GM20000 (cell line): ENCODE measurements at regions not wholly inside any gene's neighbourhood (a gene's known extent, or its start where the extent isn't known, plus 50 kb on each side); places are given as distances from the start of the nearest gene placed in this dataset.

ENCODE experiments used
- DNase-seq: peaks from one replicate; pipeline ENCODE4 v3.0.0; 2012; ENCODE audit warnings: low spot score
- TF ChIP-seq, protein P1 (sequence below): IDR thresholded peaks from 2 replicates; pipeline ENCODE4 v1.5.1; 2012; ENCODE audit warnings: mild to moderate bottlenecking, control low read depth; ENCODE audit errors: extremely low read depth, missing control alignments

DNA sequence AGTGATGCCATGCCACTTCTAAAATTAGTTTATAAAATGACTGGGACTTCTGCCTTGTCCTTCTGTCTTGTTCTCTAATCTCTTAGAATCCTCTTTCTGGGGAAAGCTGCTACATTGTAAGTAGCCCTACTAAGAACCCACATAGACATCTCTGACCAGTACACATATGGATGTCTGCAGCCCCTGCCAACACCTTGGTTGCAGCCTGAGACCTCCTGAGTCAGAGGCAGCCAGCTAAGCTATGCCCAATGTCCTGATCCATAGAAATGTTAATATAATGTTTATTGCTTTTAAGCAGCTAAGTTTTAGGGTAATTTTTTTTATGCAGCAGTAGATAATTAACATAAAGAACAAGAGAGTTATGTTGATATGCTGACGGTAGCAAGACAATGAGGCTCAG, 1029.5 kb upstream of the INTU start:
- DNase-seq: no peak
- TF ChIP-seq, protein P1, sequence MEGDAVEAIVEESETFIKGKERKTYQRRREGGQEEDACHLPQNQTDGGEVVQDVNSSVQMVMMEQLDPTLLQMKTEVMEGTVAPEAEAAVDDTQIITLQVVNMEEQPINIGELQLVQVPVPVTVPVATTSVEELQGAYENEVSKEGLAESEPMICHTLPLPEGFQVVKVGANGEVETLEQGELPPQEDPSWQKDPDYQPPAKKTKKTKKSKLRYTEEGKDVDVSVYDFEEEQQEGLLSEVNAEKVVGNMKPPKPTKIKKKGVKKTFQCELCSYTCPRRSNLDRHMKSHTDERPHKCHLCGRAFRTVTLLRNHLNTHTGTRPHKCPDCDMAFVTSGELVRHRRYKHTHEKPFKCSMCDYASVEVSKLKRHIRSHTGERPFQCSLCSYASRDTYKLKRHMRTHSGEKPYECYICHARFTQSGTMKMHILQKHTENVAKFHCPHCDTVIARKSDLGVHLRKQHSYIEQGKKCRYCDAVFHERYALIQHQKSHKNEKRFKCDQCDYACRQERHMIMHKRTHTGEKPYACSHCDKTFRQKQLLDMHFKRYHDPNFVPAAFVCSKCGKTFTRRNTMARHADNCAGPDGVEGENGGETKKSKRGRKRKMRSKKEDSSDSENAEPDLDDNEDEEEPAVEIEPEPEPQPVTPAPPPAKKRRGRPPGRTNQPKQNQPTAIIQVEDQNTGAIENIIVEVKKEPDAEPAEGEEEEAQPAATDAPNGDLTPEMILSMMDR: no peak

DNA sequence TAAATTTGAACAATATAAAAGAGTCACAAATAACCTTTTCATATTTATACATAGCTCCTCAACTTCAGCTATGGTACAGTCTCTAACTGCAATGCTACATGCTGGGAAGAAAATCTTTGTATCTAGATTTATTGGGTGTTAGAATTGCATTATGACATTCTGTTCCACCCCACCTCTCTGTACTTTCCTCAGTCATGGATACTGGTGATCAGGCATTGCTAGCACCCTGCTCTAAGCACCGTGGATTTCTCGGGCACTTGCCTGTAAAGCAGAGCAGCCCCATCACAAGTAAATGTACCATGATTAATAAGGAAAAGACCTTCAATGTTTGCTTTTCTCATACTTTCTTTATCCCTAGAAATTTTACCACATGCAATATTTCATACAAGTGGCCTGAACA, 1028.9 kb upstream of the INTU start:
- TF ChIP-seq, protein P1: no peak
- DNase-seq: no peak

DNA sequence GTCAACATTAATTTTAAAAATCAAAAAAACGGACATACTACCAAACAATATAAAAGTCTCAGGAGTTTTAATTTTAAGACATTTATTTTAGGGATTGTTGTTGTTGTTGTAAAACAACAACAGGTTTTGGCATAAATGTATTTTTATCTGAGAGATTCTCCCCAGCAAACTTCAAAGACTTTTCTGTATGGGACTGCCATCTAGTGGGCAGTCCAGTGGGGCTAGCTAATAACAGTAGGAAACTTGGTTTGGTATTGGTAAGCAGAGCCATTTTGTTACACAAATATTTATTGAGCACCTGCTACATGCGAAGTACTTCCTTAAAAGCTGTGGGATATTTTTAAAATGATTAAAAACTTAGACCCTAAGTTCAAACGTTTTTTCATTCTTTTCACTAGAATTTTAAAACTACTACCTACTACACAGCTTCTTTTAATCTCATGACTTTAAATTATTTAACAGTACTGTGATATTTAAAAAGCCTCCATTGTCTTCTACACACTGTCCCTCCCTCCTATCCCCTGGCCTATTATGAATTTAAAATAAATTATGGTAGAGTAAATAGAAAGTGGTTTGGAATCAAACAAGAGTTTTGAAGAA, 1028.4 kb upstream of the INTU start:
- peak; percentile 17 for DNase-seq
- TF ChIP-seq, protein P1: no peak

DNA sequence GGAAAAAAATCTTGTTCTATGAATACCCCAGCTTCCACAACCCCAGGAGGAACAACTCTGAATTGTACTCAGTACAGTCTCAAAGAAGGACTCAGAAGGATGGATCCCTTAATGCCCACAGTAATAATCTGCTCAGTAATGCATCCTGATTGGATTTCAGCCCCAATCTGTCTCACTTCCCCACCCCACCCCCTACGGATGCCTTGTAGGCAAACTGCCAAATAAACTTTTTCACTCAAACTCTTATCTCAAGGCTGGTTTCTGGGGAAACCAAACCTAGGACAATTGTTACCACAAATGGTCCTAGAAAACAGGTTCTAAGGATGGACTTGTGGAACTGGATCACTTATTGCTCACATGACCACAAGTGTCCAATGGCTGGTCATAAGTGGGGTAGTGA, 1021.8 kb upstream of the INTU start:
- TF ChIP-seq, protein P1: no peak
- no peak for DNase-seq

DNA sequence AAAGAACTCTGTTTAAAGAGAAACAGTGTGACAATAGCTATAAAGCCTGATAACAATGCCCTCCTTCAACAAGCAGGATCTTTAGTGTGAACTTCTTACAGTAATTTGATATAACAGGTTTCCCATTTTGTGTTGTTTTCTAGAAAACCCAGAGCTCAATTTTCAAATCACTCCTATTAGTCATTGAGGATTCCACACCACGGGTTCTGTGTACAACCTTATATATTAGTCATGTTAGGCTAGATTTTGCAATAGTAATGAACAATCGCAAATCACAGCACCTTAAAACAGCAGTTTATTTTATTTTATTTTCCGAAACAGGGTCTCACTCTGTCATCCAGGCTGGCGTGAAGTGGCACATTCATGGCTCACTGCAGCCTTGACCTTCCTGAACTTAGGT, 1020.9 kb upstream of the INTU start:
- TF ChIP-seq, protein P1: no peak
- no peak for DNase-seq

DNA sequence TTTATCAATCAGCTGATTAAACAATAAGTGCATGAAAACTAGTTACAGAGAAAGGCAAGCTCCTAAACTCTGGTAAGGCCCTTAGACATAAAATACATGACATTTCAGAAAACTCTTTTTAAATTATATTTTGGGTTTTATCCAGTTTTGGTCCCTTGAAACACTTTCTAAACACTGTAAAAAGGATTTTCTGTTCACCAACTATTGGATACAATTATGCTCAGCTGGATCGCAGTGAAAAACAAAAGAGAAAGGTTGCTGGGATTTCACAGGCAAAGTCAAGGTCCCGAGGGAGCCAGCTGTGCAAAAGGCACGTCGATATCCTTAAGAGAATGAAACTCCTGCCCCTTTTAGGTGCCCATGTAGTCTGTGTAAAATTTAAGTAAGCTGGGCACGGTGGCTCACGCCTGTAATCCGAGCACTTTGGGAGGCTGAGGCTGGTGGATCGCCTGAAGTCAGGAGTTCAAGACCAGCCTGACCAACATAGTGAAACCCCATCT, 1018.4 kb upstream of the INTU start:
- TF ChIP-seq, protein P1: no peak
- DNase-seq: no peak

DNA sequence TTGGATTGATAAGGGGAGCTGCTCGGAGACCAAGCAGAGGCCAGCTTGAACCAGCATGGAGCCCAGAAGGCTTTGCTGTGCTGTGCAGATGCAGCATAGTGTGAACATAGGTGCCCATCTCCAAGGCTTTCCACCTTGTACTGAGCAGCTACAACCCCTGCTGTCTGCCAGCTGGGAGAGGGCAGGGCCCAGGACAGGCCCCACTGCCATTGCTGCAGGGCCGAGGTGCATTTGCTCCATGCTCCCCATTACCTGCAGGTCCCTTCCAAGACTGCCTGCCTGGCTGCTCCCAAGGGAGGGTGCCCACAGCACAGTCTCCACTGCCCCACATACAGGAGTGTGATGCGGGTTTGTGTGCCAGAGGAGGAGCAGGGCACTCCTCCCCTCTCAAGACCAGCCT, 1016.0 kb upstream of the INTU start:
- TF ChIP-seq, protein P1: no peak
- no peak for DNase-seq
